K562 (cell line): ENCODE measurements at regions not wholly inside any gene's neighbourhood (a gene's known extent, or its start where the extent isn't known, plus 50 kb on each side); places are given as distances from the start of the nearest gene placed in this dataset.

Source experiments
- ATAC-seq: fragments of 200-7000 bp; cut with Tn5 transposase; 3 replicates; pipeline ENCODE4 v1.9.1; 2020; ENCODE audit warnings: moderate library complexity
- BruUV-seq: library from RNA; stranded (reverse); fragments of 400-500 nt; replicated peaks from 2 replicates; lab custom pipeline; 2021; lab: Mats Ljungman, UMichigan
- CTCF ChIA-PET: fragments of 300-600 bp; formaldehyde crosslinking; extraction: SDS; loops from one replicate; lab custom pipeline; 2021; ENCODE audit warnings: low intra/inter-chr PET ratio; lab: Yijun Ruan, JAX
- POLR2A ChIA-PET: fragments of 300-600, 350-650 bp; sonication (Branson Sonifier 250); formaldehyde crosslinking; extraction: SDS; loops from one replicate; lab custom pipeline; 2021; ENCODE audit warnings: antibody characterized with exemption, inconsistent platforms; lab: Yijun Ruan, JAX
- DNase-seq, 4 experiments: peaks; one replicate each; pipeline versions ENCODE4 v3.0.0 to v3.0.0-alpha.2; 2011 to 2018; ENCODE audit warnings: low spot score in 3 of 4, mixed read lengths in 3 of 4; ENCODE audit errors: extremely low read depth in 1 of 4
- FAIRE-seq: peaks from 2 replicates; lab custom pipeline; 2011; peaks lifted over from hg19 to GRCh38; lab: Jason Lieb, UNC
- H2AFZ ChIP-seq: 2 replicates; pipeline ENCODE4 v1.6.0; 2011; ENCODE audit warnings: low read depth, low read length, control low read depth, inconsistent platforms
- H3K27ac ChIP-seq: fragments of 200-600 bp; 3 replicates; pipeline ENCODE4 v1.8.0; 2011; ENCODE audit warnings: low read depth, mild to moderate bottlenecking, control low read depth, inconsistent platforms, low read length, moderate library complexity, mixed read lengths; ENCODE audit errors: extremely low read depth
- H3K27me3 ChIP-seq, 2 experiments: fragments of 300-600 bp in 1 of 2; 2 replicates in 1 of 2; 3 replicates in 1 of 2; pipeline versions ENCODE4 v1.6.0 to v1.8.0; 2011; ENCODE audit warnings: inconsistent platforms in 2 of 2, low read length in 2 of 2, mild to moderate bottlenecking in 1 of 2, mixed read lengths in 1 of 2, moderate library complexity in 1 of 2; ENCODE audit not compliant: control insufficient read depth in 2 of 2, insufficient read depth in 2 of 2
- H3K36me3 ChIP-seq: fragments of 300-600 bp; 3 replicates; pipeline ENCODE4 v1.8.0; 2011; ENCODE audit warnings: mild to moderate bottlenecking, low read length, inconsistent platforms; ENCODE audit not compliant: control insufficient read depth, insufficient read depth
- H3K4me1 ChIP-seq, 2 experiments: fragments of 200-600 bp in 1 of 2; replicated peaks in 1 of 2; 2 replicates in 1 of 2; 3 replicates in 1 of 2; pipeline versions ENCODE4 v1.5.1 to v1.8.0; 2011; ENCODE audit warnings: inconsistent platforms in 2 of 2, low read length in 2 of 2, mild to moderate bottlenecking in 1 of 2, mixed read lengths in 1 of 2, moderate library complexity in 1 of 2; ENCODE audit not compliant: control insufficient read depth in 2 of 2, insufficient read depth in 2 of 2
- H3K4me2 ChIP-seq: 2 replicates; pipeline ENCODE4 v1.6.1; 2011; ENCODE audit warnings: low read length, control low read depth, inconsistent platforms, mixed read lengths; ENCODE audit not compliant: insufficient read depth
- H3K4me3 ChIP-seq: fragments of 200-600 bp; sonication (generic), shearing (Covaris generic); 2 replicates; pipeline ENCODE4 v1.5.1; 2016; ENCODE audit warnings: control low read depth, inconsistent platforms
- H3K79me2 ChIP-seq: fragments of 200-600 bp; 3 replicates; pipeline ENCODE4 v1.8.0; 2011; ENCODE audit warnings: low read length, inconsistent platforms; ENCODE audit not compliant: control insufficient read depth, insufficient read depth
- H3K9ac ChIP-seq, 2 experiments: 2 replicates each; pipeline versions ENCODE4 v1.6.0 to v1.6.1; 2011; ENCODE audit warnings: low read depth in 2 of 2, low read length in 2 of 2, control low read depth in 1 of 2, inconsistent platforms in 1 of 2, mild to moderate bottlenecking in 1 of 2, mixed read lengths in 1 of 2; ENCODE audit not compliant: insufficient read depth in 1 of 2
- H3K9me1 ChIP-seq: one replicate; pipeline ENCODE4 v1.6.0; 2011; ENCODE audit warnings: inconsistent platforms, mild to moderate bottlenecking, low read length, moderate library complexity; ENCODE audit not compliant: control insufficient read depth, insufficient read depth
- H3K9me3 ChIP-seq: replicated peaks from 2 replicates; pipeline ENCODE4 v1.5.1; 2011; ENCODE audit warnings: low read depth, low read length, inconsistent platforms; ENCODE audit not compliant: control insufficient read depth, insufficient read depth
- H4K20me1 ChIP-seq: replicated peaks from 2 replicates; pipeline ENCODE4 v1.6.1; 2011; ENCODE audit warnings: low read length, inconsistent platforms, mixed read lengths; ENCODE audit not compliant: control insufficient read depth, insufficient read depth
- HDGF ChIP-seq: fragments of 450-650 bp; IDR thresholded peaks from 2 replicates; pipeline ENCODE4 v1.6.1; 2016
- HEY1 ChIP-seq: fragments of 250-450 bp; sonication (Bioruptor Pico); IDR thresholded peaks from 2 replicates; pipeline ENCODE4 v1.5.0; 2020; ENCODE audit warnings: mild to moderate bottlenecking, moderate library complexity, borderline replicate concordance
- IFI16 ChIP-seq: fragments of 250-450 bp; sonication (Bioruptor Pico); IDR thresholded peaks from 2 replicates; pipeline ENCODE4 v2.1.2; 2022; ENCODE audit warnings: mild to moderate bottlenecking, inconsistent platforms
- PTBP1 ChIP-seq: fragments of 200-400 bp; formaldehyde crosslinking; IDR thresholded peaks from 2 replicates; pipeline ENCODE4 v1.6.1; 2017; ENCODE audit warnings: low read depth, low read length
- RB1 ChIP-seq: fragments of 450-650 bp; IDR thresholded peaks from 2 replicates; pipeline ENCODE4 v1.6.1; 2017; ENCODE audit warnings: low read depth, mild to moderate bottlenecking
- SAFB2 ChIP-seq: fragments of 200-400 bp; formaldehyde crosslinking; IDR thresholded peaks from 2 replicates; pipeline ENCODE4 v1.6.1; 2018; ENCODE audit warnings: borderline replicate concordance, low read length, low read depth, moderate library complexity; ENCODE audit not compliant: severe bottlenecking
- SMAD3 ChIP-seq: fragments of 450-650 bp; formaldehyde crosslinking; conservative IDR thresholded peaks from 2 replicates; pipeline ENCODE4 v1.4.0; 2020; ENCODE audit warnings: mild to moderate bottlenecking
- UBTF ChIP-seq, 2 experiments: IDR thresholded peaks; 2 replicates each; pipeline ENCODE4 v1.6.1; 2012; ENCODE audit warnings: improper control_type of control experiment in 2 of 2, low read depth in 2 of 2, low read length in 2 of 2, borderline replicate concordance in 1 of 2
- ZBTB12 ChIP-seq: fragments of 250-450 bp; sonication (Bioruptor Pico); IDR thresholded peaks from 2 replicates; pipeline ENCODE4 v1.4.0; 2020
- ZNF311 ChIP-seq: fragments of 250-450 bp; sonication (Bioruptor Pico); IDR thresholded peaks from 2 replicates; pipeline ENCODE4 v1.4.0; 2020; ENCODE audit warnings: mild to moderate bottlenecking, moderate library complexity
- ZNF512 ChIP-seq: IDR thresholded peaks from 2 replicates; pipeline ENCODE4 v1.6.1; 2016; ENCODE audit warnings: missing genetic modification characterization, missing compliant biosample characterization
- ZNF589 ChIP-seq: fragments of 200-800 bp; sonication (Bioruptor generic); IDR thresholded peaks from 2 replicates; pipeline ENCODE4 v1.6.1; 2016; ENCODE audit warnings: low read depth, missing genetic modification characterization, missing compliant biosample characterization
- WGBS: fragments of 100-300 bp; shearing (Covaris generic); methylation state at CpG from one replicate; pipeline ENCODE4 v1.1.6; 2016; ENCODE audit warnings: low coverage, mixed read lengths; ENCODE audit not compliant: insufficient coverage; ENCODE audit errors: missing lambda C conversion rate; 5-methylcytosine and 5-hydroxymethylcytosine counted together
- in situ Hi-C: fragments of 300-500 bp; cut with MboI; formaldehyde crosslinking; loops from 4 replicates; pipeline ENCODE4 v1.15.0; 2018; ENCODE audit warnings: inconsistent platforms, mixed read lengths
- intact Hi-C: fragments of 100-400 bp; cut with micrococcal nuclease; formaldehyde crosslinking; loops from 2 replicates; pipeline ENCODE4 v1.14.2; 2022
- TF ChIP-seq, protein P1 (sequence below), 3 experiments: fragments of 200-800 bp in 1 of 3; sonication (Bioruptor generic) in 1 of 3; sonication (generic) in 1 of 3; formaldehyde crosslinking in 1 of 3; IDR thresholded peaks; 2 replicates each; pipeline versions ENCODE4 v1.6.1 to v1.8.0; 2016 to 2022; ENCODE audit warnings: mild to moderate bottlenecking in 2 of 3, missing compliant biosample characterization in 2 of 3, missing genetic modification characterization in 2 of 3, missing genetic modification reagents in 1 of 3
- TF ChIP-seq, protein P2 (sequence below): sonication (generic); formaldehyde crosslinking; IDR thresholded peaks from 2 replicates; pipeline ENCODE4 v1.8.0; 2023; ENCODE audit warnings: mild to moderate bottlenecking, missing genetic modification reagents

- no peak overlapping the region for H3K4me3 ChIP-seq
- no TSS peak for BruUV-seq
- ChIA-PET CTCF (no interaction called here), POLR2A (interaction anchor here (1.1 kb wide), 1 partner anchor 26 kb away, joined by 5 read pairs; no protein-coding TSS in a partner anchor)
- in situ Hi-C loops (no loop called here), intact Hi-C loops (no loop called here)
- no peaks in the 10 kb centered on the region for H3K79me2 ChIP-seq
- no peak for DNase-seq
- ATAC-seq: no peak
- H3K27me3 ChIP-seq: no peaks in the 10 kb centered on the region
- no peak overlapping the region for H2AFZ ChIP-seq
- H3K4me2 ChIP-seq: no peak overlapping the region
- no peak overlapping the region for H3K9ac ChIP-seq
- no peaks in the 10 kb centered on the region for H3K9me1 ChIP-seq
- H4K20me1 ChIP-seq: no peaks in the 10 kb centered on the region
- H3K36me3 ChIP-seq: no peaks in the 10 kb centered on the region
- no peaks in the 10 kb centered on the region for H3K4me1 ChIP-seq
- no peak overlapping the region for H3K27ac ChIP-seq
- no peak for FAIRE-seq
- no peaks in the 10 kb centered on the region for H3K9me3 ChIP-seq
- 0% methylated on average over 2 of the region's 2 CpGs for WGBS
- no peak for TF ChIP-seq ZNF311
- TF ChIP-seq HDGF: no peak
- TF ChIP-seq, protein P1, sequence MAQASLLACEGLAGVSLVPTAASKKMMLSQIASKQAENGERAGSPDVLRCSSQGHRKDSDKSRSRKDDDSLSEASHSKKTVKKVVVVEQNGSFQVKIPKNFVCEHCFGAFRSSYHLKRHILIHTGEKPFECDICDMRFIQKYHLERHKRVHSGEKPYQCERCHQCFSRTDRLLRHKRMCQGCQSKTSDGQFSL (CRISPR knock-in tag; IDR thresholded peaks at IDR 0.05): no peak
- TF ChIP-seq, protein P1 (tag; IDR thresholded peaks at IDR 0.05): no peak
- no peak for TF ChIP-seq UBTF (IDR thresholded peaks at IDR 0.05; ENCODE audit: borderline replicate concordance in 1 of 2, low read depth in 2 of 2, low read length in 2 of 2)
- no peak for TF ChIP-seq ZBTB12 (CRISPR knock-in tag)
- TF ChIP-seq ZNF589 (CRISPR knock-in tag): no peak
- TF ChIP-seq ZNF512 (tag): no peak
- TF ChIP-seq RB1: no peak
- no peak for TF ChIP-seq PTBP1
- no peak for TF ChIP-seq IFI16 (CRISPR knock-in tag)
- TF ChIP-seq, protein P2, sequence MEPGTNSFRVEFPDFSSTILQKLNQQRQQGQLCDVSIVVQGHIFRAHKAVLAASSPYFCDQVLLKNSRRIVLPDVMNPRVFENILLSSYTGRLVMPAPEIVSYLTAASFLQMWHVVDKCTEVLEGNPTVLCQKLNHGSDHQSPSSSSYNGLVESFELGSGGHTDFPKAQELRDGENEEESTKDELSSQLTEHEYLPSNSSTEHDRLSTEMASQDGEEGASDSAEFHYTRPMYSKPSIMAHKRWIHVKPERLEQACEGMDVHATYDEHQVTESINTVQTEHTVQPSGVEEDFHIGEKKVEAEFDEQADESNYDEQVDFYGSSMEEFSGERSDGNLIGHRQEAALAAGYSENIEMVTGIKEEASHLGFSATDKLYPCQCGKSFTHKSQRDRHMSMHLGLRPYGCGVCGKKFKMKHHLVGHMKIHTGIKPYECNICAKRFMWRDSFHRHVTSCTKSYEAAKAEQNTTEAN: no peak
- no peak for TF ChIP-seq HEY1 (CRISPR knock-in tag)
- no peak for TF ChIP-seq SAFB2
- TF ChIP-seq SMAD3: no peak
Measured at GRCh38 chr16:51698647-51699046, 547.6 kb upstream of the SALL1 start.
